Naive B cell (primary cell): ENCODE measurements at regions not wholly inside any gene's neighbourhood (a gene's known extent, or its start where the extent isn't known, plus 50 kb on each side); places are given as distances from the start of the nearest gene placed in this dataset.

Experiments used
- ATAC-seq, 2 donors: fragments of 150-1000 bp; cut with Tn5 transposase; 2 replicates each; pipeline ENCODE4 v1.10.0; 2021; ENCODE audit warnings: low read depth in 2 of 2, mild to moderate bottlenecking in 2 of 2, moderate library complexity in 2 of 2
- DNase-seq: peaks from one replicate; pipeline ENCODE4 v3.0.0; 2022
- H3K27ac Mint-ChIP-seq, 6 donors: one replicate each; pipeline ENCODE4 v1.8.0; 2020 to 2022; ENCODE audit warnings: mild to moderate bottlenecking in 6 of 6, mixed read lengths in 6 of 6, moderate library complexity in 5 of 6, inconsistent platforms in 2 of 6
- H3K27me3 Mint-ChIP-seq, 3 donors: one replicate each; pipeline ENCODE4 v1.8.0; 2021 to 2022; ENCODE audit warnings: mixed read lengths in 3 of 3, mild to moderate bottlenecking in 1 of 3
- H3K36me3 Mint-ChIP-seq, 2 donors: one replicate each; pipeline ENCODE4 v1.8.0; 2020 to 2022; ENCODE audit warnings: mixed read lengths in 2 of 2, inconsistent platforms in 1 of 2, mild to moderate bottlenecking in 1 of 2
- H3K4me1 Mint-ChIP-seq, 3 donors: one replicate each; pipeline ENCODE4 v1.8.0; 2020 to 2022; ENCODE audit warnings: mixed read lengths in 3 of 3, inconsistent platforms in 1 of 3, mild to moderate bottlenecking in 1 of 3, moderate library complexity in 1 of 3
- H3K4me3 Mint-ChIP-seq, 8 donors: one replicate each; pipeline ENCODE4 v1.8.0; 2020 to 2022; ENCODE audit warnings: mild to moderate bottlenecking in 8 of 8, mixed read lengths in 8 of 8, moderate library complexity in 8 of 8, inconsistent platforms in 2 of 8
- H3K9me3 Mint-ChIP-seq, 7 donors: one replicate each; pipeline ENCODE4 v1.8.0; 2020 to 2022; ENCODE audit warnings: mixed read lengths in 7 of 7, mild to moderate bottlenecking in 5 of 7, inconsistent platforms in 2 of 7, moderate library complexity in 1 of 7

- Mint-ChIP-seq H3K4me1 (peaks cover 12 to 19% (median 13%) of the 10 kb centered on the region in 3 donors), H3K4me3 (peak overlapping the region in 5 of 8 donors; percentile 40 to 85 (median 66)), H3K27ac (peak overlapping the region in 1 of 6 donors; percentile 52), H3K36me3 (no peaks in the 10 kb centered on the region), H3K9me3 (no peaks in the 10 kb centered on the region), H3K27me3 (peaks cover 0 to 4% (median 0%) of the 10 kb centered on the region in 3 donors)
- peak; percentile 11 for DNase-seq
- ATAC-seq, result peak; percentile 80 to 81
Observed at GRCh38 chr6:135129136-135129856, 51.8 kb upstream of the MYB start.

DNA sequence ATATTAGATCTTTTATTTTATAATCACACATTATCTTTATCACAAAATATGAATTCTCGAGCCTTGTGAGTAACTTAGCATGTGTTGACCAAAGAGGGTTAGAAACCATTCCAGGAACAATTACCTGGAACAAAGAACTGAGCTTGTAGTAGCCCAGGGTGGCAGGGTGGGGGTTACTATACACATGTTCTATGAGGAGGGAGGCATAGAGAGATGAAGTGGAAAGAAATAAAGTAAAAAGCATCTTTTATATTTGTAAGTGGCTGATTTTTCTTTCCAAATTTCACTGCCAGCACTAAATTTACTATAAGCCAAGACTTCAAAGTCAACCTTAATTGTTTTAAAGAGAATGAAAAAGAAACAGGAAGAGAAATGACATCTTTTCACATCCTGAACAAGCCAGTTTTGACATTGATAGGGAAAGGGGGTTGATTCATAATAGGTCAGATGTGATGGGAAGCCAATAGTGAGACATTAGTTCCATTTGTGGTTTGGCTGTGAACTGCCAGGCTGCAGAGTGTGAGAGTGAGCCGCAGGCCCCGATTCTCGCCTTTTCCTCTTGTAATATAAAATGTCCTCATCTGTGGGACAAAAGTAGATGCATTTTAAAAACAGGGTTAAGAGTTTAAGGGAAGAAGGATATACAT lies 52.7 kb upstream of the MYB start:
- ATAC-seq (peak; percentile 49 to 56), DNase-seq (no peak)
- H3K4me3 Mint-ChIP-seq, result peak overlapping the region in 7 of 8 donors; percentile 46 to 85 (median 66)
- peaks cover 0 to 4% (median 0%) of the 10 kb centered on the region in 3 donors for H3K27me3 Mint-ChIP-seq
- H3K27ac Mint-ChIP-seq, result peak overlapping the region in 5 of 6 donors; percentile 8 to 61 (median 21)
- peaks cover 12 to 19% (median 13%) of the 10 kb centered on the region in 3 donors for H3K4me1 Mint-ChIP-seq
- no peaks in the 10 kb centered on the region for H3K36me3 Mint-ChIP-seq
- H3K9me3 Mint-ChIP-seq, result no peaks in the 10 kb centered on the region

- DNase-seq (no peak), ATAC-seq (no peak)
- no peaks in the 10 kb centered on the region for H3K27me3 Mint-ChIP-seq
- peaks cover 12 to 19% (median 13%) of the 10 kb centered on the region in 3 donors for H3K4me1 Mint-ChIP-seq
- no peaks in the 10 kb centered on the region for H3K9me3 Mint-ChIP-seq
- no peaks in the 10 kb centered on the region for H3K36me3 Mint-ChIP-seq
- H3K27ac Mint-ChIP-seq, result peak overlapping the region in 1 of 6 donors; percentile 39
- H3K4me3 Mint-ChIP-seq, result no peak overlapping the region
Observed at GRCh38 chr6:135126729-135127128, 54.4 kb upstream of the MYB start.

DNA sequence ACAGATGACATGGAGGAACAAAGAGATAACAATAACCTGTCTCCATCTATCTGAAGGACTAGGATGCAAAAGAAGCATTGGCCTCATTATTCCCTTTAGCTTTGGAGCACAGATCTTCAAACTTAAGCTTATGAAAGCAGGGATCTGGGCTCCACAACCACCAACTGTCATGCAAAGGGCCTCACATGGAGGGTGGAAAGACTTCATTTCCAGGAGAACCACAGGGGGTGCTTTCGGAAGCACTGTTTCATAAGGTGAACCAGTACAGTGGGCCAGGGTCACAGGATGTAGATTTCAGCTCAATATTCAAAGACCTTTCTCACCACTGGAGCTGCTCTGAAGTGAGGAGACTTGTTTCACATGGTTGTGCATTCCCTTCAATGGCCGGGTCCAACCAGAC lies 55.1 kb upstream of the MYB start:
- Mint-ChIP-seq H3K36me3 (no peaks in the 10 kb centered on the region), H3K9me3 (no peaks in the 10 kb centered on the region), H3K4me3 (no peak overlapping the region), H3K4me1 (peaks cover 12 to 19% (median 13%) of the 10 kb centered on the region in 3 donors), H3K27ac (no peak overlapping the region), H3K27me3 (no peaks in the 10 kb centered on the region)
- ATAC-seq, result no peak
- no peak for DNase-seq

DNA sequence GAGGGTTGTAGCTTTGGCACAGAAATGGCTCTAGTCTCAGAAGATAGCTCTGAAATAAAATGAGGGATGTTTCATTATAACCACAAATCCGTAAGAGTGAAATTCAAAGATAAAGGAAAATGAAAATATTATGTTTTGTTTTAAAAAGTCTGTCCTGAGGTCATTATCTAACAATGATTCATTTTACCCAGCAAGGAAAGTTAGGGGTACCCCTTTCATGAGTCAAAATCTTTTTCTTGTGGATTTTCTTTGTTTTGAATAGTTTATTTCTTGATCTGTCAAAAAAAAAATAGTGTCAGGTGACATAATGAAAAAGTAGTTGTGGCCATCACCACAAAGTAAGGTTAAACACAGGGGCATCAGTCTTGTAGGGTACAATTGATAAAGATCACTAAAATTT lies 59.7 kb upstream of the MYB start:
- no peaks in the 10 kb centered on the region for H3K36me3 Mint-ChIP-seq
- H3K4me1 Mint-ChIP-seq, result peaks cover under 1 to 5% (median 5%) of the 10 kb centered on the region in 3 donors
- no peaks in the 10 kb centered on the region for H3K9me3 Mint-ChIP-seq
- ATAC-seq, result no peak
- H3K27me3 Mint-ChIP-seq, result peaks cover 0 to 16% (median 0%) of the 10 kb centered on the region in 3 donors
- H3K27ac Mint-ChIP-seq, result no peak overlapping the region
- no peak overlapping the region for H3K4me3 Mint-ChIP-seq
- no peak for DNase-seq

GRCh38 chr6:135118134-135118730 lies 62.9 kb upstream of the MYB start:
- H3K4me1 Mint-ChIP-seq, result peaks cover 8 to 17% (median 9%) of the 10 kb centered on the region in 3 donors

DNA sequence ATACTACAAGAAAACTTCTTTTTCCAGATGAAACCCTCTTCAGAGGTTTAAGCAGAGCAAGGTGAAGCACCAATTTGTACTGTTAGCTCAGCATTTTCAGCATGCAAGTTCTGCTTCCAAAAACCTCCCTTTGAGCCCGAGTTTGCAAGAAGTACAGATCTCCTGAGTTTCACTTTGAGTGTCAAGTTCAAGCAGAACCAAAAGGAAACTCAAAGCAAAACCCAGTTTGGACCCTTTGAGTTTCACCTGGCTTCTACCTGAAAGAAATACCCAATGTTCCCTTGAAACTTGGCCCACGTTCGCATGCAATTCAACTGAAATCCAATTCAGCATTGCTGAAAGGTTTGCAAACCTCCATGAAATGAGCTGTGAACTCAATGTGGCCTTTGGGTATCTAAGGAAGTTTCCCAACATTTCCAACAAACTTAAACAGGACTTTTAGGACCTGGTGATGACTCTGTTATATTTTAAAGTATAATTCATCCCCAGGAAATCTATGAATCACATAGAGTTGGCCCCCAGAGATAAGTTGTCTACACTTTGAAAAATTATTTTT lies 62.9 kb upstream of the HBS1L start:
- no peak for DNase-seq
- ATAC-seq, result no peak
- Mint-ChIP-seq H3K27me3 (peaks cover 0 to 18% (median 0%) of the 10 kb centered on the region in 3 donors), H3K27ac (no peak overlapping the region), H3K4me1 (peaks cover 8 to 17% (median 9%) of the 10 kb centered on the region in 3 donors), H3K36me3 (no peaks in the 10 kb centered on the region), H3K4me3 (no peak overlapping the region), H3K9me3 (peaks cover 0 to 3% (median 0%) of the 10 kb centered on the region in 7 donors)

More at GRCh38 chr6:135118134-135118730, 62.9 kb upstream of the MYB start:
- DNase-seq (no peak), ATAC-seq (no peak)
- Mint-ChIP-seq H3K36me3 (no peaks in the 10 kb centered on the region), H3K9me3 (no peaks in the 10 kb centered on the region), H3K27ac (no peak overlapping the region), H3K27me3 (peaks cover 0 to 18% (median 0%) of the 10 kb centered on the region in 3 donors), H3K4me3 (peak overlapping the region in 1 of 8 donors; percentile 25)

- Mint-ChIP-seq H3K27ac (no peak overlapping the region), H3K4me3 (no peak overlapping the region)
Observed at GRCh38 chr6:135116571-135116970, 61.9 kb upstream of the HBS1L start.

GRCh38 chr6:135115834-135116233 lies 61.2 kb upstream of the HBS1L start:
- ATAC-seq, result no peak
- Mint-ChIP-seq H3K36me3 (no peaks in the 10 kb centered on the region), H3K27ac (no peak overlapping the region), H3K9me3 (peaks cover 0 to 3% (median 0%) of the 10 kb centered on the region in 7 donors), H3K27me3 (peaks cover 0 to 18% (median 0%) of the 10 kb centered on the region in 3 donors), H3K4me3 (no peak overlapping the region), H3K4me1 (peaks cover 8 to 17% (median 9%) of the 10 kb centered on the region in 3 donors)
- no peak for DNase-seq

More at GRCh38 chr6:135116571-135116970, 61.9 kb upstream of the HBS1L start:
- Mint-ChIP-seq H3K4me1 (peaks cover 8 to 17% (median 9%) of the 10 kb centered on the region in 3 donors), H3K36me3 (no peaks in the 10 kb centered on the region), H3K27me3 (peaks cover 0 to 18% (median 0%) of the 10 kb centered on the region in 3 donors), H3K9me3 (peaks cover 0 to 3% (median 0%) of the 10 kb centered on the region in 7 donors)
- no peak for DNase-seq
- ATAC-seq, result no peak

DNA sequence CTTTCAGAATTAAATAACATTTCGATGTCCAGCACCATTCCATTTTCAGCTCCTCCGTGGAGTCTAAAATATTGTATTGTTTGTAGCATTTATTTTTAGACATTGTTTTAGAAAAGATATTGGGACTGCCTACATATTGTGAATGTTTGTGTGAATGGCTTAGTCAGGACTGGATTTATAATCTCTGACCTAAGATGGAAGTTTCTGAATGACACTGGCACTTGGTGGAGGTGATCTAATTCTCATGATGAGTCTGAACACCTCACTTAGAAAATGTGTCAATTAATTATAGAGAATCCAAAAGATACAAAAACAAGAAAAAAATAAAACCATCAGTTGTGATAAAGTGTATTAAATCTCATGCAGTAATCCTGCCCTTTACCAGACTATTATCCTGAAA lies 60.8 kb upstream of the HBS1L start:
- Mint-ChIP-seq H3K27me3 (peaks cover 0 to 18% (median 0%) of the 10 kb centered on the region in 3 donors), H3K9me3 (peaks cover 0 to 3% (median 0%) of the 10 kb centered on the region in 7 donors), H3K4me1 (peaks cover 8 to 17% (median 9%) of the 10 kb centered on the region in 3 donors), H3K4me3 (no peak overlapping the region), H3K36me3 (no peaks in the 10 kb centered on the region), H3K27ac (no peak overlapping the region)
- DNase-seq, result no peak
- no peak for ATAC-seq

- H3K27ac Mint-ChIP-seq, result no peak overlapping the region
- H3K4me3 Mint-ChIP-seq, result peak overlapping the region in 1 of 8 donors; percentile 36
- H3K4me1 Mint-ChIP-seq, result peaks cover 8 to 17% (median 9%) of the 10 kb centered on the region in 3 donors
- ATAC-seq (peak; percentile 32 to 34), DNase-seq (no peak)
- no peaks in the 10 kb centered on the region for H3K36me3 Mint-ChIP-seq
- peaks cover 0 to 18% (median 0%) of the 10 kb centered on the region in 3 donors for H3K27me3 Mint-ChIP-seq
- H3K9me3 Mint-ChIP-seq, result peaks cover 0 to 3% (median 0%) of the 10 kb centered on the region in 7 donors
Observed at GRCh38 chr6:135114355-135115145, 59.9 kb upstream of the HBS1L start.

- Mint-ChIP-seq H3K4me1 (peaks cover 8 to 17% (median 9%) of the 10 kb centered on the region in 3 donors), H3K9me3 (peaks cover 0 to 3% (median 0%) of the 10 kb centered on the region in 7 donors), H3K27ac (no peak overlapping the region), H3K36me3 (no peaks in the 10 kb centered on the region), H3K4me3 (no peak overlapping the region), H3K27me3 (peaks cover 0 to 18% (median 0%) of the 10 kb centered on the region in 3 donors)
- ATAC-seq (no peak), DNase-seq (no peak)
Observed at GRCh38 chr6:135113860-135114259, 59.2 kb upstream of the HBS1L start.
